LHCN-M2 (cell line): ENCODE measurements at regions not wholly inside any gene's neighbourhood (a gene's known extent, or its start where the extent isn't known, plus 50 kb on each side); places are given as distances from the start of the nearest gene placed in this dataset.

ENCODE experiments used
- DNase-seq: peaks from one replicate; pipeline ENCODE4 v3.0.0-alpha.2; 2012; ENCODE audit warnings: low read depth

DNA sequence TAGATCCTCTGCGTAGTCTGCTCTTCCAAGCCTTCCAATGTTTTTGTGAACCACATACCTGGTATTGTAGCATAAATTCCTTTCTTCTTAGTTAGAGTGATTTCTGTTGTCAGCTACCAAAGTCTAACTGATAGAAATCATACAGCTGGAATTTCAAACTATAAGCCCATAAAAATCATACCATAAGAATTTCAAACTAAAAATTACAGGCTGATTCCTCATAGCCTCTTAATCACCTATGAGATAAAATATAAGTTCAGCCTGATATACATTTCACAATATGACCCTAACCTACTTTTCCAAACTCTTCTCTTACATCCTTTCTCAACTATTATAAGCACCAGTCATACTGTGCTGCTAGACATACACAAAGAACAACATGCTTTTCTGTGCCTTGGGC is 64.8 kb downstream of the PTHLH start:
- DNase-seq, result no peak

DNA sequence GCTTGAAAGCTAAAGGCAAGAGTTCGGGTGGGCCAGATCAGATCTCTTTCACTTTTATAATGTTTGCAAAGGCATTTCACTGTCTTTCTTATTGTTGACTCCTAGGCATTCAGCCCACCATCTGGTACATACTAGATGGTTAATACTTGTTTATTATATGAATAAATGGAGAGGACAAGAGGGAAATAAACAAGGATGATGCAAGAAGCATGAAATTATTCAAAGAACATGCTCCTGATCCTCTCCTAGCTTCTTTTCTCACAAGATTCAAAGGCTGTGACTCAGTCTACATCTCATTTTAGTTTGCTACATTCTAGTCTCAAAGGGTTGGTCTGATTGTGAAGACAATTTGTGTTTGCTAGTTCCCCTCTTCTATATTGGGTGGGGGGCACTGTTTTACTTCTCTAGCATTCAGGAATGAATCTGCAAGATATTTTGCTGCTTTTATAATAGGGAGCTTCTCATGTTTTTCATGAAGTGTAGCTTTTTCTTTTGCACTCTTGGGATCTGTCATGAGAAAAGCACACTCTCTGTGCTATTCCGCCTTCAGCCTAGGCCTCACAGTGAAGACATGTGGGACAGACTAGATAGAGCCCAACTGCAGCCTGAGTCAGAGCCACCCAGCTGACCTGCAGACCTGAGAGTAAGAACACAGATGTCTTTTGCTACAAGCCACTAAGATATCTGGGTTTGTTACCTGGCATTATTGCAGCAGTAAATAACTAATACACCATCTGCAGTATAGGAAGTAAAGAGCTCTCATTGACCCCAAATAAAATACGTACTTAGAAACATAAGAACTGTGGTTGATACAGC is 65.7 kb downstream of the PTHLH start:
- DNase-seq, result no peak

DNA sequence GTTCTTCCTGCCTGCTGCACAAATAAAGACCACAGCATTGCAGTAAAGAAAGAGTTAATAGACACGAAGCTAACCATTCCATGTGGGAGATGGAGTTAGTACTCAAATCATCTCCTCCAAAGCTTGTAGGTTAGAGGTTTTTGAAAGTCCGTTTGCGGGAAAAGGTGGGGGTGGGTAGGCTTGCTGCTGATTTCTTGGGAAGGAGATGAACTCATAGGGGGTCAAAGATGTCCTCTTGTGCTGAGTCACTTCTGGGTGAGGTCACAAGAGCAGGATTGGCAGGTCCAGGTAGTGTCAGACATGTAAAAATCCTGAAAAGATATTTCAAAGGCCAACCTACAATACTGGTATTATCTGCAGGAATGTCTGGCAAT is 66.4 kb downstream of the PTHLH start:
- no peak for DNase-seq

DNA sequence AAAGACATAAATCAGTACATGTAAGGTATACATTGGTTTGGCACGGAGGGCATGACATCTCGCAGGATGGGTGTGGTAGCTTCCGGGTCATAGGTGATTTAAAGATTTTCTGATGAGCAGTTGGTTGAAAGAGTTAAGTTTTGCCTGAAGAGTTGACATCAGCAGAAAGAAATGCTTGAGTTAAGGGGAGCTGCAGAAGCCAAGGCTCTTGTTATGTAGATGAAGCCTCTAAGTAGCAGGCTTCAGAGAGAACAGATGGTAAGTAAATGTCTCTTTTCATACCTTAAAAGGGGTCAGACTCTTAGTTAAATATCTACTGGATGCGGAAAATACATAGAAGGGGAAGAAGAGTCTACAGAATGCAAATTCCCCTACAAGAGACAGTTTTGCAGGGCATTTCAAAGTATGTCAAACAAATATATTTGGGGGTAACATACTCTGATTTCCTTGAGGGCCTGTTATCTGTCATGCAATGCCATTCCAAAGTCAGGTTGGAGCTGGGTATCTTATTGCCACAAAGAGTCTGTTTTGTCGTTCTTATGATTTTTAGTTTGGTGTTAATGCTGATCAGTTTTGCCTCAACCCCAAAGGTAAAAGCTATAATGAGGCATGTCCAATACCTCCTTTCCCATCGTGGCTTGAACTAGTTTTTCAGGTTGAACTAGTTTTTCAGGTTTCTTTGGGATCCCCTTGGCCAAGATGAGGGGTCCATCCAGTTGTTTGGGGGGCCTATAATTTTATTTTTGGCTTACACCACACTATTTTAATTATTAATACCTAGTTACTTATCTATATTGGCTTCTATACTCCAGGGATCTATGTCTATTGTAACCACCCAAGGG is 67.0 kb downstream of the PTHLH start:
- DNase-seq, result no peak

DNA sequence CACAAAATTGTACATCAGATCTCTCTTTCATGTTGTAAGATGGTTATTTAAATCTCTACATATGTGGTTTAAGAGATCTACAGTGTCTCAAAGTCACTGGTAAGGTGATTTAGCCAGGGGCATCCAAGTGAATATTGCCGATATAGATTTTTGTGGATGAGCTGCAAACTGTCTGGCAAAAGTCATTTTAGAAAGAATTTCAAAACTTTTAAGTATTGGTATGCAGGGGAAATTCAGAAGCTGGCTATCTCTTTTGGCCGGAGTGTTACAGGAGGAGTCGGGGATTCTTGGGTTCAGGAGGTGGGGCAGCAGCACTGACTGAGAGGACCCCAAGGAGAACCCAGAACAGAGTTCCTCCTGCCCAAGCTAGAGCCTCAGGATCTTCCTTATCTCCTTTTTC is 69.9 kb downstream of the PTHLH start:
- no peak for DNase-seq

DNA sequence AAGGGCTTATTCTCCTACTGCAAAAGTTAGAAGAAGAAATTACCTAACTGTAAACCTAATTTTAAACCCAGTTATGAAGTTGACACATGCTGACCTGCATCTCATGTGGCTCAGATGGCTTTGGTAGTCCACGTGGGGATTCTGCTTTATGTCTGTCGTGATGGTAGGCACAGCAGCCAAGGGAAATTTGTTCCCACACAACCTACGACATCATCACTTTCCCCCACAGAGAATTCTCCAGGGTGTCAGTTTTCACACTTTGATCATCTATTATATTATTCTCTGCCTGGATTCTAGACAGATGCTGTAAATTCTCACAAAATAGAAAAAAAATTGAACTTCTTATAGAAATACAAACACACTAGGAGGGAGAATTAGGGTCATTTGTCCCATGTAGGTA is 70.6 kb downstream of the PTHLH start:
- peak; percentile 40 for DNase-seq

DNA sequence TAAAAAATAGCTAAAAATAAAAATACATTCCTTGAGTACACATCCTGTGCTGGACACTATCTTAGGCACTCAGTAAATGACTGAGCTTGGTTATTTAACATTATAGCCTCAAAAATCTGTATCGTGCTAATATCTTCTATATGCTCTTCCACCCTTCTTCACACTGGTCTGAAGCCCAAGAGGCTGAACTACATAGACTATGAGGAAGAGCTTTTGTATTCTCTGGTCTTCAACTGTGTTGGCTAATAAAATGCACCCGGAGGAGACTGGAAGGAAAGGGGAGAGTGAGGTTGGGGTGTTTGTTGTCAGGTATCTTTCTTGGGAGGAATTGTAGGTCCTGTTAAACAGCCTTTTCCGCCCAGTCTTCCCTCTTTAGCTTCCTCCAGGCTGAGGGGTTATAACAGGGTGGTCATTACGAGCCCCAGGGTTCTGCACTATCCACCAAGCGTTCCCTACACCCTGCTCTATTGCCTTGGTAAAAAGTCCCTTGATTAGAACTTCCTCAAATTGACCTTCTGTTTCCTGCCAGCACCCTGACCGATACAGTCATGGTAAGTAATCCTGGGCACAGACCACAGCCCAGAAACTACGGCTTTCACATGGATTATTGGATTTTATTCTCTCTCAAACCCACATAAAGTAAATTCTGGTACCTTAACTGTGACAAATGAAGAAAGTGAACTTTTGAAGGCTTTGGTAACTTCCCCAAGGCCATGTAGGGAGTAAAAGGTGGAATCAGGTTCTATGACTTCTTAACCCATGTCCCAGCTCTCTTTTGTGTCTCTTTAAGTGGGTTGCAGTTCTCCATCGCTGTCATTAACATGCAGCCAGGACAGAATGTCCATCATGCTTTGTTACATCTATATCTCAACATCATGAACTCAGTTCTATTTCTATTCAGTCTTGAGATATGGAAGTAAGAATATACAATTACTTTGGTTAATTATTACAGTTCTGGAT is 71.3 kb downstream of the PTHLH start:
- no peak for DNase-seq

DNA sequence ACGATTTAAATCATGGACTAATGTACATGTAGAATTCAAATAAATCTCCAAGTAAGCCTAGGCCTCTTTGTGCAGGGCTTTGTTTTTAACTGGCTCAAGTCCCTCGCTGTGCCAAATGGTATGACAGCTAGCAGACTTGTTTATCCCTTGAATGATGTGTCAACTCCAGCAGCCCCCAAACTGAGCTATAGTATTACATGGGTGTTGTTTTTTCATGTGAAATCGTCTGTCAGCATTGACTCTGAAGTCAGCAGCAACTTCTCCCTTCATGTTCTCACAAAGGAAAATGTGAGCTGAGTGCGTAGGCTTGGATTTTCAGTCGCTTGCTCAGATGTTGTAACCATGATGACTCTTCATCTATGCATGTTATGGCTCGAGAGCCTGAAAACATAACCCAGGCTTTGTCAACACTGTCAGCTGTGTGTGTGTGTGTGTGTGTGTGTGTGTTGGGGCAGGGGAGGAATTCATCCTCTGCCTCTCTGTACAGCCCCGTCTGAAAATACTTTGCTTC is 73.3 kb downstream of the PTHLH start:
- peak; percentile 94 for DNase-seq

DNA sequence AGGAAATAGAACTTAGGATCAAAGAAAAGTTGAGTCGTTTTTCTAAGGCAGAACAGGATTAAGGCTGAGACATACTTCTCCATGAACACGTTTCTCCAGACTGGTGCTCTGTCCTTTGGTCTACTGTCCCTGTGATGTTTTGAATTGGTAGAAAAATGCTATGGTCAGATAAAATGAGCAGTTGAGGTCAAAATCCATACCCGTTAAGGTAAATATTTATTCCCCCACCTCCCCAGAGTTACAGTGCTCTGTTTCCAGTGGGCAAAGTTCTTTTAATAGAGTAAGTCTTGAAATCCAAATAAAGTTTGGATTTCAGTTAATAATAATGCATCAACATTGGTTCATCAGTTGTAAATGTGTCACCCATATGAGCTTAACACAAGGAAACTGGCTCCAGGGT is 74.5 kb downstream of the PTHLH start:
- DNase-seq, result no peak

DNA sequence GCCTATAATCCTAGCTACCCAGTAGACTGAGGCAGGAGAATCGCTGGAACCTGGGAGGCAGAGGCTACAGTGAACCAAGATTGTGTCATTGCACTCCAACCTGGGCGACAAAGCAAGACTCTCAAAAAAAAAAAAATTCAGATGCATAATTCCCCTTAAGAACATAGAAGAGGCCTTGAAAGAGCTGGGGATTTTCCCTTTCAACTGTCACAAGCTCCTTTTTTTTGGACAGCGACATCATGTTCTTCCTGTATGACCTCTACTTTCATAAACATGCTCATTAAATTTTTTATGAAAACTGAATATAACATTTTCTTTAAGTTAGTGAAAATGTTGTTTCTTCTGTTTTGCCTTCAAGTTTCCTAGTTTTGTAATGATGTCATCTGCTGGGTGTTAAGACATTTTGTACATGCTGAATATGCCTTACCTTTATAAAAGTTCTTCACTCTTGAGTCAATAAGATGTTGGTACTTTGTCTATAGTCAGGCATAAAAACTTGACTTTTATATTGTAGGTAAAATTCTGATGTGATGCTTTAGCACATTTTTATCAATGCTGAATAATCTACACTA is 76.0 kb downstream of the PTHLH start:
- DNase-seq, result no peak

DNA sequence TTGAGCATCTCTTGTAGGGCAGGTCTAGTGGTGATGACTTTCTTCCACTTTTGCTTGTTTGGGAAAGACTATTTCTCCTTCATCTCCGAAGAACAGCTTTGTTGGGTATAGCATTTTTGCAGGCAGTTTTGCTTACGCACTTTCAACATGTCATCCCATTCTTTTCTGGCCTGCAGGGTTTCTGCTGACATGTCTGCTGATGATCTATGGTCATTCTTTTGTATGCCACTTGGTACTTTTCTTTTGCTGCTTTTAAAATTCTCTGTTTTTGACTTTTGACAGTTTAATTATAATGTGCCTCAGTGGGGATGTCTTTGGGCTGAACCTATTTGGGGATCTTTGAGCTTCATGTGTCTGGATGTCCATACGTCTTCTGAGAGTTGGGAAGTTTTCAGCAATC is 78.2 kb downstream of the PTHLH start:
- no peak for DNase-seq

DNA sequence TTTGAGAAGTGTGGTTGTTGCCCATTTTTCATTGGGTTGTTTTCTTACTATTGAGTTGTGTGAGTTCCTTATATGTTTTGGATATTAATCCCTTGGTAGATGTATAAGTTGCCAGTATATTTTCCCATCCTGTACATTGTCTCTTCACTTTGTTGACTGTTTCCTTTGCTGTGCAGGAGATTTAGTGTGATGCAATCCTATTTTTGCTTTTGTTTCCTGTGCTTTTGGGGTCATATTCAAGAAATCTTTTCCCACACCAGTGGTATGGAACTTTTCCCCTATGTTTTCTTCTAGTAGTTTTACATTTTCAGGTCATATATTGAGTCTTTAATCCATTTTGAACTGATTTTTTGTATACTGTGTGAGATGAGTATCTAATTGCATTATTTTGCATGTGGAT is 92.8 kb downstream of the PTHLH start:
- no peak for DNase-seq

DNA sequence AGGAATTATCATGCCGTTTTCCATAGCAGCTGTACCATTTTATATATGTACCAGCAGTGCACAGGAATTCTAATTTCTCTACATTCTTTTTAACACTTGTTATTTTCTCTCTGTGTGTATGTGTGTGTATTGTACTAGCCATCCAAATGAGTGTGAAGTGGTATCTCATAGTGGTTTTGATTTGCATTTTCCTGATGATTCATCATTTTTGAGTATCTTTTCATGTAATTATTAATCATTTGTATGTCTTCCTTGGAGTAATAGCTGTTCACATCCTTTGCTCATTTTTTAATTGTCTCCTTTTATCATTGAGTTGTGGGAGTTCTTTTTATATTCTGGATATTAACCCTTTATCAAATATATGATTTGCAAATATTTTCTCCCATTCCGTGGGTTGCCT is 95.6 kb upstream of the MANSC4 start:
- no peak for DNase-seq

DNA sequence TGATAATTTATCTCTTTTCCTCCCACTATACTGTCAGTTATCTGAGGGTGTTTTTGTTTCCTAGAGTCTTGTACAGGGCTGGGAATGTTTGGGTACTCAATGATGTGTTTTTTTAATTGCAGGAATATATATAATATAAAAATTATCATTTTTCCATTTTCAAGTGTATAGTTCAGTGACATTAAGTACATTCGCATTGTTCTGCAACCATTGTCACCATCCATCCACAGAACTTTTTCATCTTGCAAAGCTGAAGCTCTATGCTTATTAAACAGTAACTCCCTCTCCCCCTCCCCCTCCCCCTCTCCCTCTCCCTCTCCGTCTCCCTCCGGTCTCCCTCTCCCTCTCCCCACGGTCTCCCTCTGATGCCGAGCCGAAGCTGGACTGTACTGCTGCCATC is 93.0 kb upstream of the MANSC4 start:
- DNase-seq, result no peak

DNA sequence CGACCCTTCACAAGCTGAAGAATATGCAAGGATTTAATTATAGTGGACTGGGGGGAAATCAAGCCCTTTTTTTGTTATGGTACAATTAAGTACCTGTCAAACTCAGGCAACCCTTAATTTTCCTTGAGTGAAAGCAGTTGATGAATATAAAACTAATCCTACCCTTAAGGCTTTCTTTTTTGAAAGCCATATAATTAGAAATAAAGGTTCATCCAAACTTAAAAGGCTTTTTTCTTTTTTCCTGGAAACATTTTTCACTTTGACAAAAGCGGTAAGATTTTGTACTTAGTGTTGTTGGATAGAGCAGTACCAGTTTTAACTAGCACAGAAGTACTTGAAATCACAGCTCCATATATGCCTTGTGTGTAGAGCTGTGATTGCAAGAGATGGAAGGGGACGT is 91.9 kb upstream of the MANSC4 start:
- no peak for DNase-seq

DNA sequence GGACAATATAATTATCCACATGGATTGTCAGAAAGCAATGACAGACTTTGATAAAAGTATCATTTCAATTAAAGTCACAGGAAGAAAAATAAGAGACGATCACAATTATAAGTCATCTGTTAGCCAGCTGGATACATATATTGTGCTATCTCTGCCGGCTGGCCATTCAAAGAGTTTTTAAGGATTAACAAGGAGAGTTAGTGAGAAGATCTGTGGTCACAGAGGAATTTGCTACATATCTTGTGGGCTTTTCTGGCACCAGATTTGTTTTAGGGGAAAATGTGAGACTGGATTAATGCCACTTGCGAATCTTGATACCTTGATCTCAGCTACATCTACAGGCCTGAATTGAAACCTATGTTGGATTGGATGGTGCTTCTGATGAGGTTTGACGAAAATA is 90.9 kb upstream of the MANSC4 start:
- DNase-seq, result peak; percentile 85

DNA sequence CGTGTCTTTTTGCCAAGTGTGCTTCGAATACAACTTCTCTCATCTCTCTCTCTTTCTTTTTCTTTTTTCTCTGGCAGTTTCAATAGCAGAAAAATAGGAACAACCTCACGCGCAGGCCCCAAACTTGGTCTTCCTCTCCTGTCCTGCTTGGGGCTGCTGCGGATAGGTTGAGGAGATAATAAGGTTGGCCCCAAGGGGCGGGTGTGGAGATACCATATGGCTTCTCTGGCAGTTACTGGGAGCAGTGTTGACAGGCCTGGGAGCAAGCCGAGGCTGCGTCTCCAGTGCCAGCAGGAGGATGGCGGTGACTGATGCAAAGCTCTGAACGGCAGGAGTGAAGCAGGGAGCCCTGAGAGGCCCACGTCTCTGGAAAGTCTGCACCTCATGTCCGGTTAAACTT is 89.5 kb upstream of the MANSC4 start:
- DNase-seq, result no peak

DNA sequence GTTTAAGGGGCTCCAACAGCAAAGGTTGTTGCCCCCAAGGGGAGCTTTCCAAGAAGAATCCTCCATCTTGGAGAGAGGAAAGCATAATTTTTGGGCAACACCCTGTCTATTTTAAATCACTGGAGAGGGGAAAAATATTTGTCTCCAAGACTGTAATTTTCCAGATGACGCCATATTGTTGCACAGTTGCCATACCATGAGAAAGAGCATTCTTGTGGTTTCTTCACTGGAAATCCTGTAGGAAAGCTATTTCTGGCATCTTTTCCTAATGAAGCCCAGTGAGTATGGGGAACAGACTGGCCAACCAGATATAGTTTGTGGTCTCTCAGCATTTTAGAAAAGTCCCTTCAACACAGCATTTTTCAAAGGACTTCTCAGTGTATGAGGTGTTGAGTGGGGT is 88.1 kb upstream of the MANSC4 start:
- peak; percentile 72 for DNase-seq

DNA sequence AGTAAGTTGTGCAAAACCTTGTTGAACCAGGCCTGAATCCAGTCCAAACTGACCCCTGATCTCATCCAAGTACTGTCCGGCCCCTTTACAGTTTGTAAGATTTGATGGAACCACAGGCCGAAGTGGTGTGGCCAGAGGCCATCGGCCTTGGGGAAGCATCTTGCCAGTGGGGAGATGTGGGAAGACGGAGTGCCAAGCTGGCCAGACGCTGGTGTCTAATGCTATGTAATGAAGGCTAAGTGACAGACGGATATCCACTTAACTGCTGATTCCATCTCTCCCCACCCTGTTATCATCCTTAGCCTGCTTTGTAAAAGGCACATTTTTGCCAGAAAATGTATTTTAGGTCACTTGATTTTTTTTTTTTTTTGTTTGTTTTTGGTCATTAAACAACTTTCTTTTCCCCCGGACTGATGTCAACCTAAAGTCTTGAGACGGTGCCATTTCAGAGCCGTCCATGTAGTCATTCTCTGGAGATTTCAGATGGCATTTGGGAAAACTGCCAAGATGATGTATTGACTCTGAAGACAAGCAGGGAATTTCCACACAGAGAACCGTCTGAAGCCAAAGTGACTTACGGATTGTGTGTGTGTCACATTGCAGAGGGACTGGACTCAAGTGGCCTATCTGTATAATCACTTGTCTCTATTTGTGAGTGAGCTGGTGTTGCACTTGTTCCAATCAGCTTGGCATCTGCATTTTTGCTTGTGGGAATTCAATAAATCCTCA is 86.5 kb upstream of the MANSC4 start:
- DNase-seq, result no peak

DNA sequence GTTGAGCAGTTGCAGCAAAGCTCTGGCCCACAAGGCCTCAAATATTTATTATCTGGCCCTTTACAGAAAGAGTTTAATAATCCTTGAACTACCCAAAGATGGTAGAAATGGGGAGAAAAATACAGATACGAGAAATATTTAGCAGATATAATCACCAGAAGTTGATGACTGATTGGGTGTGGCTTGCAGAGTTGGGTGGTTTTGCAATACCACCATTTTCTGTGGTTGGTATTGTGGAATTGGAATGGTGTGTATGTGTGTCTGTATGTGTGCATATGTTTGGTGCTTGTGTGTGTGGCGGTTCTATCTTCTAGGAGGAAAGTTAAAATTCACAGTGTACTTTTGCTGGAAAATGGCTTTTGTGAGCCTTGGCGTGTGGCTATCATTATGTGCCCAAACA is 85.4 kb upstream of the MANSC4 start:
- peak; percentile 67 for DNase-seq

DNA sequence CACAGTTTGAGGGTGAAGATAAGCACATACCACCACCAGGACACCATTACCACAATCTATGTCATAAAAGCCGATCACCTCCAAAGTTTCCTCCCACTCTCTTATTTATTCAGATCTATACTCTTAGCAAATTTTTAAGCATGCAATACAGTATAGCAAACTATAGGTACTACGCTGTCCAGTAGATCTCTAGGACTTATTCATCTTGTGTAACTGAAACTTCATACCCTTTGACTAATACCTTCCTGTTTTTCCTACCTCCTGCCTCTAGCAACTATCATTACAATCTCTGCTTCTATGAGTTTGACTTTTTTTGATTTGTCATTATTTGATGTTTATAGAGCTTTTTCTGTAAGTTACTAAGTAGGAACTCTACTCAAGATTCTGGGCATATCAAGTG is 84.5 kb upstream of the MANSC4 start:
- no peak for DNase-seq
